Thyroid gland (tissue), 4 donors: ENCODE measurements at regions not wholly inside any gene's neighbourhood (a gene's known extent, or its start where the extent isn't known, plus 50 kb on each side); places are given as distances from the start of the nearest gene placed in this dataset.

Source experiments
- CTCF ChIP-seq, 6 experiments: fragments of 200-600 bp in 3 of 6; fragments of 450-650 bp in 3 of 6; sonication (generic) in 3 of 6; IDR thresholded peaks; one replicate each; pipeline ENCODE4 v1.5.1; 2016 to 2019; ENCODE audit warnings: antibody characterized with exemption in 6 of 6, mild to moderate bottlenecking in 2 of 6, inconsistent platforms in 1 of 6, moderate library complexity in 1 of 6
- POLR2A ChIP-seq, 2 donors: fragments of 450-650 bp; IDR thresholded peaks; one replicate each; pipeline ENCODE4 v1.6.1; 2017; ENCODE audit warnings: antibody characterized with exemption in 2 of 2, mild to moderate bottlenecking in 2 of 2, moderate library complexity in 1 of 2

GRCh38 chr20:60791823-60792222, 460.2 kb upstream of the CDH4 start:
- TF ChIP-seq CTCF (IDR thresholded peaks at IDR 0.05) = no peak
- no peak for TF ChIP-seq POLR2A (IDR thresholded peaks at IDR 0.05)
